Stomach (tissue), 8 donors: ENCODE measurements at regions not wholly inside any gene's neighbourhood (a gene's known extent, or its start where the extent isn't known, plus 50 kb on each side); places are given as distances from the start of the nearest gene placed in this dataset.

Experiments
- DNase-seq, 2 donors: peaks; one replicate each; pipeline versions ENCODE4 v3.0.0 to v3.0.0-alpha.2; 2013 to 2019
- H3K27ac ChIP-seq, 5 donors: fragments of 200-600 bp in 4 of 5; sonication (generic) in 4 of 5; one replicate each; pipeline ENCODE4 v1.5.1; 2013 to 2019; ENCODE audit warnings: mild to moderate bottlenecking in 1 of 5, moderate library complexity in 1 of 5
- H3K27me3 ChIP-seq, 3 donors: fragments of 200-600 bp; sonication (generic); one replicate each; pipeline ENCODE4 v1.5.1; 2017 to 2019; ENCODE audit warnings: mixed run types in 1 of 3
- H3K36me3 ChIP-seq, 4 donors: fragments of 200-600 bp; sonication (generic); 1 replicate in 3 of 4; 2 replicates in 1 of 4; pipeline ENCODE4 v1.5.1; 2016 to 2019
- H3K4me1 ChIP-seq, 4 donors: fragments of 200-600 bp; sonication (generic); one replicate each; pipeline ENCODE4 v1.5.1; 2016 to 2019
- H3K4me3 ChIP-seq, 4 donors: fragments of 200-600 bp; sonication (generic) in 3 of 4; one replicate each; pipeline ENCODE4 v1.5.1; 2016 to 2019; ENCODE audit warnings: mild to moderate bottlenecking in 1 of 4
- H3K9me3 ChIP-seq, 4 donors: fragments of 200-600 bp; sonication (generic); one replicate each; pipeline ENCODE4 v1.5.1; 2016 to 2019
- EP300 ChIP-seq: sonication (generic); formaldehyde crosslinking; IDR thresholded peaks from one replicate; pipeline ENCODE4 v1.6.1; 2017; ENCODE audit warnings: antibody characterized with exemption
- POLR2A ChIP-seq, 4 donors: fragments of 450-650 bp; IDR thresholded peaks; one replicate each; pipeline ENCODE4 v1.6.1; 2016; ENCODE audit warnings: antibody characterized with exemption in 4 of 4, control low read depth in 2 of 4, mild to moderate bottlenecking in 1 of 4, moderate library complexity in 1 of 4
- POLR2AphosphoS5 ChIP-seq, 3 donors: sonication (generic); formaldehyde crosslinking; IDR thresholded peaks; one replicate each; pipeline ENCODE4 v1.6.1; 2016; ENCODE audit warnings: antibody characterized with exemption in 3 of 3
- WGBS, 5 donors: extraction: QIAGEN DNeasy Blood & Tissue Kit in 3 of 5; methylation state at CpG; one replicate each; pipeline versions ENCODE4 v1.1.5 to v1.1.7; 2013 to 2018; 5-methylcytosine and 5-hydroxymethylcytosine counted together
- intact Hi-C: fragments of 100-400 bp; cut with DNase I; formaldehyde crosslinking; loops from one replicate; pipeline ENCODE4 v1.15.1; 2023; ENCODE audit warnings: low total_unique reads
- TF ChIP-seq, protein P1 (sequence below), 7 experiments: fragments of 450-650 bp in 4 of 7; fragments of 200-600 bp in 3 of 7; sonication (generic) in 3 of 7; IDR thresholded peaks; one replicate each; pipeline ENCODE4 v1.5.1; 2016 to 2019; ENCODE audit warnings: antibody characterized with exemption in 7 of 7, control low read depth in 2 of 7, mild to moderate bottlenecking in 1 of 7
- donor health status: healthy with polysubstance abuse.
- donor health status: Bipolar disorder and iron deficiency.
- donor health status: healthy.

DNA sequence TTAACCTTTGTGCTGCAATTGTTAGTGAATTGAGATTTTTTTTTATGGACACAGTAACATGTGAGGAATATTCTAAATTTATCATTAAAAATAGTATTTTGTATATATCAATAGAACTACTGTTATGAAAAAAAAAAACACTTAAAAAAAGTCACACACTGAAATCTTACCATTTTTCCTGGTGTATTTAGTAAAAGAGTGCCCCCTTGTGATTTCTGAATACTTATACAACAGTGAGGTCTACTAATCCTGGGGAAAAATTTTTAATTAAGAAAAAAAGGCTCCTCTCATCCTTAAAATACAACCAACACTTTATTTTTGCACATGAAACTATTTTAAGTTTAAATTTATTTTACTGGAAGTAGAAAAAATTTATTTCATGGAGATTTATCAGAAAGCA is 56.4 kb upstream of the SPOCK3 start:
- H3K4me3 ChIP-seq: no peak overlapping the region
- DNase-seq: peak in 1 of 2 donors; percentile 17
- H3K27me3 ChIP-seq: no peaks in the 10 kb centered on the region
- no peaks in the 10 kb centered on the region for H3K36me3 ChIP-seq
- intact Hi-C loops: loop anchor here (5.0 kb wide), 1 partner anchor 268 kb away; no protein-coding TSS in a partner anchor
- no peak for TF ChIP-seq EP300
- TF ChIP-seq, protein P1, sequence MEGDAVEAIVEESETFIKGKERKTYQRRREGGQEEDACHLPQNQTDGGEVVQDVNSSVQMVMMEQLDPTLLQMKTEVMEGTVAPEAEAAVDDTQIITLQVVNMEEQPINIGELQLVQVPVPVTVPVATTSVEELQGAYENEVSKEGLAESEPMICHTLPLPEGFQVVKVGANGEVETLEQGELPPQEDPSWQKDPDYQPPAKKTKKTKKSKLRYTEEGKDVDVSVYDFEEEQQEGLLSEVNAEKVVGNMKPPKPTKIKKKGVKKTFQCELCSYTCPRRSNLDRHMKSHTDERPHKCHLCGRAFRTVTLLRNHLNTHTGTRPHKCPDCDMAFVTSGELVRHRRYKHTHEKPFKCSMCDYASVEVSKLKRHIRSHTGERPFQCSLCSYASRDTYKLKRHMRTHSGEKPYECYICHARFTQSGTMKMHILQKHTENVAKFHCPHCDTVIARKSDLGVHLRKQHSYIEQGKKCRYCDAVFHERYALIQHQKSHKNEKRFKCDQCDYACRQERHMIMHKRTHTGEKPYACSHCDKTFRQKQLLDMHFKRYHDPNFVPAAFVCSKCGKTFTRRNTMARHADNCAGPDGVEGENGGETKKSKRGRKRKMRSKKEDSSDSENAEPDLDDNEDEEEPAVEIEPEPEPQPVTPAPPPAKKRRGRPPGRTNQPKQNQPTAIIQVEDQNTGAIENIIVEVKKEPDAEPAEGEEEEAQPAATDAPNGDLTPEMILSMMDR (IDR thresholded peaks at IDR 0.05): peak in 1 of 7 experiments; percentile 18
- H3K9me3 ChIP-seq: peaks cover 0 to 3% (median 1%) of the 10 kb centered on the region in 4 donors
- no peaks in the 10 kb centered on the region for H3K4me1 ChIP-seq
- H3K27ac ChIP-seq: no peak overlapping the region

DNA sequence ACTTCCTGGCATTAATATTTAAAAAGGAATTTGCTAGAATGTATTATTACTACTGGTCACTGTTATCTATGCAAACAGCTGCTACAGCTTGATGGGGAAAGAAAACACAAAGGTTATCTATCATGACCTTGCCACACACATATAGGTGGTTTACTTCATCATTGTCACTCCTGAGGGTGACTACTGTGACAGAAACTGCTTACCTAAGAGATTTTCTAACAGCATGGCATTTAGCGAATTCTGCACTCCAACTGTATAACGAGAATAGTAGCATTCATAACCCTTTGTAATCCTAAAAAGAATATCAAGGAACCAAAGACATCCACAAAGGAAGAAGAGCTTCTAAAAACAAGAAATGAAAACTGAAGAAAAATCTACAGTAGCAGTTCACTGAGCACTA is 74.6 kb upstream of the SPOCK3 start:
- TF ChIP-seq, protein P1 (IDR thresholded peaks at IDR 0.05): no peak
- no peak for TF ChIP-seq POLR2AphosphoS5 (IDR thresholded peaks at IDR 0.05)
- TF ChIP-seq POLR2A (IDR thresholded peaks at IDR 0.05): no peak
- TF ChIP-seq EP300: no peak
- Histone ChIP-seq H3K4me1 (no peaks in the 10 kb centered on the region), H3K27me3 (no peaks in the 10 kb centered on the region), H3K27ac (no peak overlapping the region), H3K36me3 (no peaks in the 10 kb centered on the region), H3K4me3 (no peak overlapping the region), H3K9me3 (no peaks in the 10 kb centered on the region)
- no peak for DNase-seq
- WGBS, 5 donors: 13 to 45% (median 40%) methylated on average over 2 of the region's 2 CpGs
- intact Hi-C loops: no loop called here

DNA sequence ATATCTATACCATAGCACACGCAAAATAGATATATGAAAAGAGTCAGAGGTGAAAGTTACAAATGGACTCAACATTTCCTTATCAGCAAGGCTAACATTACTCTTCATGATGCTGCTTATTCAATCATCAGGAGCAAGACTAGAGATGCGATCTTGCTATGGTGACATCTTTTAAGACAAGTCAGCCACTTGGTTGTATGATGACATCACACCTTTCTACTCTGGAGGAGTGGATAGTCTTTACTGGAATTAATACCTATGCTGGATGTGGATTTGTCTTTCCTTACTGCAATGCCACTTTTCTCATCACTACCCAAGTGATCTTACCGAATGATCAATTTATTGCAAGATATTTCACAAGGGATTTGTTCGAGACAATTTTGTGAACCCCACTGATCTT is 87.0 kb upstream of the SPOCK3 start:
- DNase-seq: no peak
- Histone ChIP-seq H3K27me3 (no peaks in the 10 kb centered on the region), H3K4me1 (no peaks in the 10 kb centered on the region), H3K36me3 (no peaks in the 10 kb centered on the region), H3K4me3 (no peak overlapping the region), H3K9me3 (no peaks in the 10 kb centered on the region), H3K27ac (no peak overlapping the region)
- WGBS, 5 donors: 87 to 92% (median 90%) methylated on average over 4 of the region's 4 CpGs
- intact Hi-C loops: no loop called here
- TF ChIP-seq, protein P1 (IDR thresholded peaks at IDR 0.05): no peak
- no peak for TF ChIP-seq POLR2A (IDR thresholded peaks at IDR 0.05)
- TF ChIP-seq EP300: no peak
- no peak for TF ChIP-seq POLR2AphosphoS5 (IDR thresholded peaks at IDR 0.05)

DNA sequence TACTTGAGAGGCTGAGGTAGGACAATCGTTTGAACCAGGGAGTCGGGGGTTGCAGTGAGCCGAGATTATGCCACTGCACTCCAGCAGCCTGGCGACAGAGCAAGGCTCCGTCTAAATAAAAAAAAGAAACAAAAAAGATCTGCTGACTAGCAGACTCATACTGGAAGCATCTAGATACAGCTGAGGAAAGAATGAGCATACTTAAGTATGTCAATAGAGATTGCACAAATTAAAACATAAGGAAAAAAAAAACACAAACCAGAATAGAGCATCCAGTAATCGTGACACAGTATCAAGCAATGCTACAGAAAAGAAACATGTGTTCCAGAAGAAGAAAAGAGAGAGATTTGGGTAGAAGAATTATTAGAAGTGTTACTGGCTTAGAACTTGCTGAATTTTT is 105.5 kb upstream of the SPOCK3 start:
- intact Hi-C loops: no loop called here
- H3K27ac ChIP-seq: no peak overlapping the region
- WGBS, 5 donors: 69 to 89% (median 81%) methylated on average over 6 of the region's 6 CpGs
- no peak for DNase-seq
- H3K27me3 ChIP-seq: no peaks in the 10 kb centered on the region
- peaks cover 0 to 14% (median 9%) of the 10 kb centered on the region in 4 donors for H3K9me3 ChIP-seq
- no peak overlapping the region for H3K4me3 ChIP-seq
- TF ChIP-seq, protein P1 (IDR thresholded peaks at IDR 0.05): no peak
- TF ChIP-seq EP300 (no peak), POLR2A (IDR thresholded peaks at IDR 0.05) (no peak), POLR2AphosphoS5 (IDR thresholded peaks at IDR 0.05) (no peak)
- H3K4me1 ChIP-seq: no peaks in the 10 kb centered on the region
- no peaks in the 10 kb centered on the region for H3K36me3 ChIP-seq
